Stimulated activated CD4-positive, alpha-beta T cell treated with anti-CD3 and anti-CD28 coated beads, Interleukin-15, amount 100 ng/mL, for 1 hour (primary cell): ENCODE measurements at regions not wholly inside any gene's neighbourhood (a gene's known extent, or its start where the extent isn't known, plus 50 kb on each side); places are given as distances from the start of the nearest gene placed in this dataset.

ENCODE experiments used
- DNase-seq, 2 donors: peaks; one replicate each; pipeline ENCODE4 v3.0.0-alpha.2; 2020; ENCODE audit warnings: low read depth in 1 of 2, low spot score in 1 of 2

- DNase-seq, result no peak
These were observed 76.0 kb upstream of the RET start for GRCh38 chr10:43000651-43001426.

- DNase-seq, result no peak
These were observed 75.5 kb upstream of the RET start for GRCh38 chr10:43001427-43001795.

GRCh38 chr10:43002596-43002995 lies 74.3 kb upstream of the RET start:
- no peak for DNase-seq

GRCh38 chr10:43006490-43006889 lies 70.4 kb upstream of the RET start:
- no peak for DNase-seq

- DNase-seq, result no peak
These were observed 64.3 kb upstream of the RET start for GRCh38 chr10:43012578-43012977.

- DNase-seq, result no peak
These were observed 63.8 kb upstream of the RET start for GRCh38 chr10:43013065-43013464.

GRCh38 chr10:43024524-43024923 lies 52.3 kb upstream of the RET start:
- DNase-seq, result no peak

- no peak for DNase-seq
These were observed 51.7 kb upstream of the RET start for GRCh38 chr10:43024942-43025700.

GRCh38 chr10:43026039-43026973 lies 50.6 kb upstream of the RET start:
- DNase-seq, result no peak
